Fibroblast of lung (primary cell): ENCODE measurements at regions not wholly inside any gene's neighbourhood (a gene's known extent, or its start where the extent isn't known, plus 50 kb on each side); places are given as distances from the start of the nearest gene placed in this dataset.

Experiments
- DNase-seq, 2 donors: peaks; one replicate each; pipeline versions ENCODE4 v3.0.0 to v3.0.0-alpha.2; 2010; ENCODE audit warnings: low read depth in 2 of 2
- H2AFZ ChIP-seq: 2 replicates; pipeline ENCODE4 v1.5.1; 2012; ENCODE audit warnings: low read length, control low read depth, inconsistent platforms
- H3K27ac ChIP-seq: 2 replicates; pipeline ENCODE4 v1.5.1; 2011; ENCODE audit warnings: low read length, control low read depth; ENCODE audit not compliant: insufficient read depth
- H3K27me3 ChIP-seq: 2 replicates; pipeline ENCODE4 v1.5.1; 2011; ENCODE audit warnings: mild to moderate bottlenecking, low read length; ENCODE audit not compliant: control insufficient read depth, insufficient read depth
- H3K36me3 ChIP-seq: 2 replicates; pipeline ENCODE4 v1.5.1; 2011; ENCODE audit warnings: low read length; ENCODE audit not compliant: control insufficient read depth, insufficient read depth
- H3K4me1 ChIP-seq: 2 replicates; pipeline ENCODE4 v1.5.1; 2011; ENCODE audit warnings: low read length; ENCODE audit not compliant: control insufficient read depth, insufficient read depth; ENCODE audit errors: extremely low read depth
- H3K4me2 ChIP-seq: 2 replicates; pipeline ENCODE4 v1.5.1; 2011; ENCODE audit warnings: low read length, control low read depth; ENCODE audit not compliant: insufficient read depth; ENCODE audit errors: extremely low read depth
- H3K4me3 ChIP-seq, 4 experiments: fragments of 200-600 bp in 1 of 4; sonication (generic) in 1 of 4; replicated peaks in 1 of 4; 2 replicates each; pipeline ENCODE4 v1.5.1; 2011 to 2016; ENCODE audit warnings: low read length in 4 of 4, low read depth in 3 of 4, mild to moderate bottlenecking in 3 of 4, control low read depth in 2 of 4, inconsistent platforms in 1 of 4, mixed read lengths in 1 of 4; ENCODE audit not compliant: insufficient read depth in 1 of 4; ENCODE audit errors: control extremely low read depth in 1 of 4
- H3K79me2 ChIP-seq: 2 replicates; pipeline ENCODE4 v1.5.1; 2012; ENCODE audit warnings: mild to moderate bottlenecking, low read length, inconsistent platforms; ENCODE audit not compliant: control insufficient read depth, insufficient read depth
- H3K9ac ChIP-seq: 2 replicates; pipeline ENCODE4 v1.5.1; 2011; ENCODE audit warnings: mild to moderate bottlenecking, low read length, control low read depth; ENCODE audit not compliant: insufficient read depth
- H3K9me3 ChIP-seq: 2 replicates; pipeline ENCODE4 v1.5.1; 2012; ENCODE audit warnings: low read depth, low read length; ENCODE audit not compliant: control insufficient read depth, insufficient read depth
- H4K20me1 ChIP-seq: 2 replicates; pipeline ENCODE4 v1.5.1; 2011; ENCODE audit warnings: low read length; ENCODE audit not compliant: control insufficient read depth, insufficient read depth; ENCODE audit errors: extremely low read depth
- EZH2 ChIP-seq: IDR thresholded peaks from 2 replicates; pipeline ENCODE4 v1.5.1; 2012; ENCODE audit warnings: low read length, control low read depth, mild to moderate bottlenecking; ENCODE audit errors: missing control alignments
- TF ChIP-seq, protein P1 (sequence below), 2 donors: IDR thresholded peaks in 1 of 2; conservative IDR thresholded peaks in 1 of 2; 1 replicate in 1 of 2; 2 replicates in 1 of 2; pipeline ENCODE4 v1.5.1; 2011 to 2012; ENCODE audit warnings: low read length in 2 of 2, control low read depth in 1 of 2, inconsistent platforms in 1 of 2, low read depth in 1 of 2, mild to moderate bottlenecking in 1 of 2

GRCh38 chr9:27654629-27655285, 81.5 kb upstream of the C9orf72 start:
- TF ChIP-seq, protein P1, sequence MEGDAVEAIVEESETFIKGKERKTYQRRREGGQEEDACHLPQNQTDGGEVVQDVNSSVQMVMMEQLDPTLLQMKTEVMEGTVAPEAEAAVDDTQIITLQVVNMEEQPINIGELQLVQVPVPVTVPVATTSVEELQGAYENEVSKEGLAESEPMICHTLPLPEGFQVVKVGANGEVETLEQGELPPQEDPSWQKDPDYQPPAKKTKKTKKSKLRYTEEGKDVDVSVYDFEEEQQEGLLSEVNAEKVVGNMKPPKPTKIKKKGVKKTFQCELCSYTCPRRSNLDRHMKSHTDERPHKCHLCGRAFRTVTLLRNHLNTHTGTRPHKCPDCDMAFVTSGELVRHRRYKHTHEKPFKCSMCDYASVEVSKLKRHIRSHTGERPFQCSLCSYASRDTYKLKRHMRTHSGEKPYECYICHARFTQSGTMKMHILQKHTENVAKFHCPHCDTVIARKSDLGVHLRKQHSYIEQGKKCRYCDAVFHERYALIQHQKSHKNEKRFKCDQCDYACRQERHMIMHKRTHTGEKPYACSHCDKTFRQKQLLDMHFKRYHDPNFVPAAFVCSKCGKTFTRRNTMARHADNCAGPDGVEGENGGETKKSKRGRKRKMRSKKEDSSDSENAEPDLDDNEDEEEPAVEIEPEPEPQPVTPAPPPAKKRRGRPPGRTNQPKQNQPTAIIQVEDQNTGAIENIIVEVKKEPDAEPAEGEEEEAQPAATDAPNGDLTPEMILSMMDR (conservative IDR thresholded peaks at IDR 0.05 in 1 of 2, IDR thresholded peaks at IDR 0.05 in 1 of 2; ENCODE audit: low read depth in 1 of 2, low read length in 2 of 2), result no peak
- no peak for TF ChIP-seq EZH2
- Histone ChIP-seq H3K27me3 (no peaks in the 10 kb centered on the region), H3K4me1 (no peaks in the 10 kb centered on the region), H3K79me2 (no peaks in the 10 kb centered on the region), H4K20me1 (no peaks in the 10 kb centered on the region), H3K9ac (no peak overlapping the region), H3K4me3 (no peak overlapping the region), H3K4me2 (no peak overlapping the region), H2AFZ (no peak overlapping the region), H3K9me3 (no peaks in the 10 kb centered on the region), H3K36me3 (no peaks in the 10 kb centered on the region), H3K27ac (no peak overlapping the region)
- no peak for DNase-seq

DNA sequence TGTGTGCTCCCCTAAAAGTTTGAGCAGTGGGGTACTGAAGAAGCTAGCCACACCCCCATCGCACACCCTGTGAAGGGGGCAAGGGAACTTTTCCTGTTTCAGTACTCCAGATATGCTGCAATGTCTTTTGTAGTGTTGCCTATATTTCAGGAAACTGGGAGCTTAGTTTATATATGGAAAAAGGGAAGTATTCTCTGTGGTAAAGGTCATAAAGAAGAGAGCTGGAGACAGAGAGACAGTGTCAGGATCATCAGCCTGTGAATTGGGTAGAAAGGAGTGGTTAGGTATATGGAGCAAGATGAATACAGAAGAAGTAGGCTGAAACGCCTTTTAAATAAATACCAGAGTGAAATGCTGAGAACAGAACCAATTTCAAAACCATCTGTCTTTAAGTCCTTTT, 82.2 kb upstream of the C9orf72 start:
- Histone ChIP-seq H3K9me3 (no peaks in the 10 kb centered on the region), H3K4me1 (no peaks in the 10 kb centered on the region), H3K36me3 (no peaks in the 10 kb centered on the region), H2AFZ (no peak overlapping the region), H3K79me2 (no peaks in the 10 kb centered on the region), H3K27me3 (no peaks in the 10 kb centered on the region), H3K27ac (no peak overlapping the region), H3K9ac (no peak overlapping the region), H3K4me3 (no peak overlapping the region), H4K20me1 (no peaks in the 10 kb centered on the region), H3K4me2 (no peak overlapping the region)
- TF ChIP-seq, protein P1 (conservative IDR thresholded peaks at IDR 0.05 in 1 of 2, IDR thresholded peaks at IDR 0.05 in 1 of 2; ENCODE audit: low read depth in 1 of 2, low read length in 2 of 2), result no peak
- TF ChIP-seq EZH2, result no peak
- DNase-seq, result no peak

DNA sequence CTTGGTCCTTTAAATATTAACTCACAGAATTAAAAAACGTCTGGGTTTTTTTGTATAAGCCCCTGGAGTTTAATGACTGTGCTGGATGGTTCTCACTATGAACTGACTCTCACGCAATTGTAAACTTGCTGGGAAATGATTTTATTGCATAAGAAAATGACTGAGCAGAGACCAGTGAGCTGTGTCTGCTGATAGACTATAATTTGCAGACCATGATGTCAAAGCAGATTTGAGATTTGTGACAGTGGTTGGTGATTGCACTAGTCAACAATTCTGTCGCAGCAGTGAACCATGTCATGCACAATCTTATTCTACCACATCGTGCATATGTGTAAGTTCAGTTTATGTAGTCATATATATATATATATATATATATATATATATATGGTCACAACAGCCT, 85.7 kb upstream of the C9orf72 start:
- Histone ChIP-seq H3K4me1 (no peaks in the 10 kb centered on the region), H3K9ac (no peak overlapping the region), H2AFZ (no peak overlapping the region), H3K27ac (no peak overlapping the region), H3K4me2 (no peak overlapping the region), H3K4me3 (no peak overlapping the region), H3K79me2 (no peaks in the 10 kb centered on the region), H4K20me1 (no peaks in the 10 kb centered on the region), H3K9me3 (no peaks in the 10 kb centered on the region), H3K27me3 (no peaks in the 10 kb centered on the region), H3K36me3 (no peaks in the 10 kb centered on the region)
- no peak for DNase-seq
- TF ChIP-seq, protein P1 (conservative IDR thresholded peaks at IDR 0.05 in 1 of 2, IDR thresholded peaks at IDR 0.05 in 1 of 2; ENCODE audit: low read depth in 1 of 2, low read length in 2 of 2), result no peak
- TF ChIP-seq EZH2, result no peak
